HepG2 (cell line): ENCODE measurements at regions not wholly inside any gene's neighbourhood (a gene's known extent, or its start where the extent isn't known, plus 50 kb on each side); places are given as distances from the start of the nearest gene placed in this dataset.

Experiments
- ATAC-seq: fragments of 200-7000 bp; cut with Tn5 transposase; 3 replicates; pipeline ENCODE4 v1.9.1; 2020; ENCODE audit warnings: mild to moderate bottlenecking, moderate library complexity
- BruUV-seq: library from RNA; stranded (reverse); fragments of 400-500 nt; replicated peaks from 2 replicates; lab custom pipeline; 2021; lab: Mats Ljungman, UMichigan
- CTCF ChIA-PET: fragments of 300-600 bp; formaldehyde crosslinking; extraction: SDS; loops from one replicate; lab custom pipeline; 2021; ENCODE audit warnings: low total read pairs, inconsistent platforms, low intra/inter-chr PET ratio; lab: Yijun Ruan, JAX
- POLR2A ChIA-PET: fragments of 350-600 bp; sonication (Branson Sonifier 250); formaldehyde crosslinking; loops from one replicate; lab custom pipeline; 2020; ENCODE audit warnings: antibody characterized with exemption, inconsistent platforms; lab: Yijun Ruan, JAX
- DNase-seq: peaks from one replicate; pipeline ENCODE4 v3.0.0-alpha.2; 2015; ENCODE audit warnings: low spot score
- FAIRE-seq: peaks from 3 replicates; lab custom pipeline; 2011; peaks lifted over from hg19 to GRCh38; lab: Jason Lieb, UNC
- H2AFZ ChIP-seq: one replicate; pipeline ENCODE4 v1.6.1; 2011; ENCODE audit warnings: low read length, inconsistent platforms
- H3K27ac ChIP-seq: fragments of 300-600 bp; 3 replicates; pipeline ENCODE4 v1.8.0; 2011; ENCODE audit warnings: mixed run types, mild to moderate bottlenecking, mixed read lengths, low read length, inconsistent platforms; ENCODE audit not compliant: insufficient read depth; ENCODE audit errors: extremely low read length
- H3K27me3 ChIP-seq, 2 experiments: fragments of 200-600 bp in 1 of 2; 2 replicates in 1 of 2; 3 replicates in 1 of 2; pipeline versions ENCODE4 v1.6.0 to v1.8.0; 2011; ENCODE audit warnings: low read length in 2 of 2, mild to moderate bottlenecking in 2 of 2, moderate library complexity in 2 of 2, inconsistent platforms in 1 of 2; ENCODE audit not compliant: insufficient read depth in 2 of 2, control insufficient read depth in 1 of 2
- H3K36me3 ChIP-seq, 2 experiments: fragments of 200-600 bp in 1 of 2; replicated peaks in 1 of 2; 2 replicates in 1 of 2; 3 replicates in 1 of 2; pipeline versions ENCODE4 v1.5.1 to v1.8.0; 2011; ENCODE audit warnings: low read length in 2 of 2, inconsistent platforms in 1 of 2; ENCODE audit not compliant: insufficient read depth in 2 of 2, control insufficient read depth in 1 of 2
- H3K4me1 ChIP-seq: 2 replicates; pipeline ENCODE4 v1.5.1; 2012; ENCODE audit warnings: low read length, inconsistent platforms; ENCODE audit not compliant: insufficient read depth
- H3K4me2 ChIP-seq: 2 replicates; pipeline ENCODE4 v1.6.0; 2011; ENCODE audit warnings: low read depth, low read length, inconsistent platforms
- H3K4me3 ChIP-seq, 3 experiments: fragments of 200-600 bp in 1 of 3; sonication (generic), shearing (Covaris generic) in 1 of 3; replicated peaks in 1 of 3; 2 replicates each; pipeline ENCODE4 v1.5.1; 2011 to 2016; ENCODE audit warnings: low read length in 3 of 3, inconsistent platforms in 2 of 3, low read depth in 2 of 3, mild to moderate bottlenecking in 2 of 3, control low read depth in 1 of 3, mixed read lengths in 1 of 3; ENCODE audit not compliant: insufficient read depth in 1 of 3
- H3K79me2 ChIP-seq: one replicate; pipeline ENCODE4 v1.6.1; 2011; ENCODE audit warnings: low read length, inconsistent platforms; ENCODE audit not compliant: insufficient read depth
- H3K9ac ChIP-seq: 2 replicates; pipeline ENCODE4 v1.6.0; 2011; ENCODE audit warnings: mild to moderate bottlenecking, low read depth, low read length, inconsistent platforms; ENCODE audit not compliant: insufficient read depth
- H3K9me3 ChIP-seq: 2 replicates; pipeline ENCODE4 v1.5.1; 2012; ENCODE audit warnings: mild to moderate bottlenecking, low read length
- H4K20me1 ChIP-seq: 2 replicates; pipeline ENCODE4 v1.6.0; 2011; ENCODE audit warnings: inconsistent platforms, mild to moderate bottlenecking, low read length, moderate library complexity; ENCODE audit not compliant: insufficient read depth
- ATF1 ChIP-seq: IDR thresholded peaks from 2 replicates; pipeline ENCODE4 v1.6.1; 2016; ENCODE audit warnings: mild to moderate bottlenecking, control low read depth
- DBP ChIP-seq: sonication (generic); formaldehyde crosslinking; IDR thresholded peaks from 2 replicates; pipeline ENCODE4 v1.4.0; 2020; ENCODE audit warnings: missing genetic modification reagents; ENCODE audit errors: not compliant biosample characterization
- GATA4 ChIP-seq: sonication (generic); IDR thresholded peaks from 2 replicates; pipeline ENCODE4 v1.6.1; 2016; ENCODE audit warnings: antibody characterized with exemption, low read depth, borderline replicate concordance
- GTF2F1 ChIP-seq: fragments of 150-350 bp; IDR thresholded peaks from 2 replicates; pipeline ENCODE4 v1.6.1; 2014; ENCODE audit warnings: low read length
- LBX2 ChIP-seq: sonication (generic); formaldehyde crosslinking; IDR thresholded peaks from 2 replicates; pipeline ENCODE4 v1.5.0; 2020; ENCODE audit warnings: missing genetic modification reagents, mild to moderate bottlenecking, borderline replicate concordance
- MAFK ChIP-seq, 2 experiments: IDR thresholded peaks in 1 of 2; conservative IDR thresholded peaks in 1 of 2; 2 replicates each; pipeline ENCODE4 v1.6.1; 2011; ENCODE audit warnings: improper control_type of control experiment in 2 of 2, low read length in 2 of 2
- MYC ChIP-seq: sonication (generic); formaldehyde crosslinking; IDR thresholded peaks from 2 replicates; pipeline ENCODE4 v1.9.0; 2021; ENCODE audit warnings: missing genetic modification reagents, borderline replicate concordance
- SIX1 ChIP-seq: sonication (generic); formaldehyde crosslinking; IDR thresholded peaks from 2 replicates; pipeline ENCODE4 v1.4.0; 2020; ENCODE audit warnings: missing genetic modification reagents, borderline replicate concordance
- SP1 ChIP-seq, 2 experiments: fragments of 450-650 bp in 1 of 2; sonication (generic) in 1 of 2; formaldehyde crosslinking in 1 of 2; IDR thresholded peaks; 2 replicates each; pipeline versions ENCODE4 v1.4.0 to v1.6.1; 2016 to 2020; ENCODE audit warnings: missing genetic modification reagents in 1 of 2
- TCF7 ChIP-seq: sonication (generic); IDR thresholded peaks from 2 replicates; pipeline ENCODE4 v1.6.1; 2016; ENCODE audit warnings: antibody characterized with exemption, low read depth
- THAP11 ChIP-seq: IDR thresholded peaks from 2 replicates; pipeline ENCODE4 v1.6.1; 2016; ENCODE audit warnings: missing biosample characterization, missing genetic modification reagents
- TRIM24 ChIP-seq: sonication (generic); formaldehyde crosslinking; IDR thresholded peaks from 2 replicates; pipeline ENCODE4 v1.8.0; 2022; ENCODE audit warnings: mild to moderate bottlenecking, missing genetic modification reagents
- ZBTB34 ChIP-seq: sonication (generic); formaldehyde crosslinking; IDR thresholded peaks from 2 replicates; pipeline ENCODE4 v1.8.0; 2022; ENCODE audit warnings: mild to moderate bottlenecking, missing genetic modification reagents
- ZFP41 ChIP-seq: sonication (generic); formaldehyde crosslinking; IDR thresholded peaks from 2 replicates; pipeline ENCODE4 v1.4.0; 2020; ENCODE audit warnings: mild to moderate bottlenecking, missing genetic modification reagents, borderline replicate concordance
- ZKSCAN5 ChIP-seq: sonication (generic); formaldehyde crosslinking; IDR thresholded peaks from 2 replicates; pipeline ENCODE4 v1.5.1; 2020; ENCODE audit warnings: mild to moderate bottlenecking, missing genetic modification reagents
- ZMYM3 ChIP-seq: sonication (generic); formaldehyde crosslinking; IDR thresholded peaks from 2 replicates; pipeline ENCODE4 v1.5.1; 2020; ENCODE audit warnings: mild to moderate bottlenecking, missing genetic modification reagents
- ZNF12 ChIP-seq: sonication (generic); formaldehyde crosslinking; IDR thresholded peaks from 2 replicates; pipeline ENCODE4 v1.5.0; 2020; ENCODE audit warnings: missing genetic modification reagents
- ZNF564 ChIP-seq: sonication (generic); formaldehyde crosslinking; IDR thresholded peaks from 2 replicates; pipeline ENCODE4 v1.8.1; 2023; ENCODE audit warnings: mild to moderate bottlenecking, missing genetic modification reagents
- ZNF567 ChIP-seq: sonication (generic); formaldehyde crosslinking; IDR thresholded peaks from 2 replicates; pipeline ENCODE4 v1.8.1; 2023; ENCODE audit warnings: mild to moderate bottlenecking, missing genetic modification reagents, borderline replicate concordance
- ZNF589 ChIP-seq: sonication (generic); formaldehyde crosslinking; conservative IDR thresholded peaks from 2 replicates; pipeline ENCODE4 v1.8.0; 2022; ENCODE audit warnings: mild to moderate bottlenecking, moderate library complexity, missing genetic modification reagents
- ZNF879 ChIP-seq: sonication (generic); formaldehyde crosslinking; IDR thresholded peaks from 2 replicates; pipeline ENCODE4 v1.8.1; 2023; ENCODE audit warnings: missing genetic modification reagents
- WGBS: methylation state at CpG from one replicate; pipeline ENCODE4 v1.1.6; 2017; ENCODE audit warnings: low lambda C conversion rate; 5-methylcytosine and 5-hydroxymethylcytosine counted together
- in situ Hi-C: cut with HindIII; loops from 2 replicates; pipeline ENCODE4 v1.10.0; 2017; ENCODE audit warnings: low pct_unique_long_range_greater_than_20kb; ENCODE audit not compliant: extremely low pct_ligation_motif_present
- intact Hi-C: fragments of 100-400 bp; cut with micrococcal nuclease; formaldehyde crosslinking; loops from one replicate; pipeline ENCODE4 v1.10.0; 2022; ENCODE audit not compliant: unreplicated experiment

- Histone ChIP-seq H3K4me2 (no peak overlapping the region), H3K79me2 (no peaks in the 10 kb centered on the region), H3K27me3 (no peaks in the 10 kb centered on the region), H3K9me3 (peaks cover 32% of the 10 kb centered on the region), H3K4me1 (no peaks in the 10 kb centered on the region), H3K36me3 (no peaks in the 10 kb centered on the region), H3K4me3 (no peak overlapping the region), H3K27ac (no peak overlapping the region), H2AFZ (no peak overlapping the region), H3K9ac (no peak overlapping the region), H4K20me1 (no peaks in the 10 kb centered on the region)
- ChIA-PET CTCF (no interaction called here), POLR2A (no interaction called here)
- FAIRE-seq (no peak), DNase-seq (no peak), ATAC-seq (no peak)
- no CpG with 5 or more reads among the region's 3 CpGs for WGBS
- intact Hi-C loops, result no loop called here
- no TSS peak for BruUV-seq
- in situ Hi-C loops, result no loop called here
- TF ChIP-seq THAP11 (CRISPR knock-in tag) (no peak), ZNF12 (CRISPR knock-in tag) (no peak), GATA4 (no peak), GTF2F1 (no peak), TRIM24 (CRISPR knock-in tag) (no peak), SP1 (IDR thresholded peaks at IDR 0.05) (no peak), SP1 (CRISPR knock-in tag; IDR thresholded peaks at IDR 0.05) (no peak), MAFK (conservative IDR thresholded peaks at IDR 0.05 in 1 of 2, IDR thresholded peaks at IDR 0.05 in 1 of 2; ENCODE audit: low read length in 2 of 2) (no peak), DBP (no peak)
Measured at GRCh38 chr4:130203571-130203970, 1107.6 kb downstream of the C4orf33 start.

GRCh38 chr4:130210864-130211263, 1114.9 kb downstream of the C4orf33 start:
- H3K27ac ChIP-seq, result no peak overlapping the region
- no peaks in the 10 kb centered on the region for H3K36me3 ChIP-seq
- ChIA-PET POLR2A (no interaction called here), CTCF (no interaction called here)
- no TSS peak for BruUV-seq
- in situ Hi-C loops (no loop called here), intact Hi-C loops (no loop called here)
- FAIRE-seq (no peak), ATAC-seq (no peak), DNase-seq (no peak)
- no peak overlapping the region for H3K4me3 ChIP-seq
- no peaks in the 10 kb centered on the region for H3K9me3 ChIP-seq
- no peaks in the 10 kb centered on the region for H4K20me1 ChIP-seq
- no peaks in the 10 kb centered on the region for H3K27me3 ChIP-seq
- 0% methylated on average over 1 of the region's 1 CpG for WGBS
- H3K9ac ChIP-seq, result no peak overlapping the region
- no peaks in the 10 kb centered on the region for H3K4me1 ChIP-seq
- H3K4me2 ChIP-seq, result no peak overlapping the region
- H2AFZ ChIP-seq, result no peak overlapping the region
- H3K79me2 ChIP-seq, result no peaks in the 10 kb centered on the region
- no peak for TF ChIP-seq ZNF567 (CRISPR knock-in tag)
- TF ChIP-seq ZNF589 (CRISPR knock-in tag), result no peak
- TF ChIP-seq ZNF564 (CRISPR knock-in tag), result no peak
- TF ChIP-seq ZFP41 (CRISPR knock-in tag), result no peak
- no peak for TF ChIP-seq TCF7
- TF ChIP-seq LBX2 (CRISPR knock-in tag), result no peak
- no peak for TF ChIP-seq ZKSCAN5 (CRISPR knock-in tag)
- no peak for TF ChIP-seq SIX1 (CRISPR knock-in tag)
- no peak for TF ChIP-seq MYC
- TF ChIP-seq ZMYM3 (CRISPR knock-in tag), result no peak
- TF ChIP-seq ATF1 (CRISPR knock-in tag), result no peak
- no peak for TF ChIP-seq ZNF879 (CRISPR knock-in tag)
- no peak for TF ChIP-seq ZBTB34 (CRISPR knock-in tag)
